ENCODE measurements at regions not wholly inside any gene's neighbourhood (a gene's known extent, or its start where the extent isn't known, plus 50 kb on each side); places are given as distances from the start of the nearest gene placed in this dataset.

DNA sequence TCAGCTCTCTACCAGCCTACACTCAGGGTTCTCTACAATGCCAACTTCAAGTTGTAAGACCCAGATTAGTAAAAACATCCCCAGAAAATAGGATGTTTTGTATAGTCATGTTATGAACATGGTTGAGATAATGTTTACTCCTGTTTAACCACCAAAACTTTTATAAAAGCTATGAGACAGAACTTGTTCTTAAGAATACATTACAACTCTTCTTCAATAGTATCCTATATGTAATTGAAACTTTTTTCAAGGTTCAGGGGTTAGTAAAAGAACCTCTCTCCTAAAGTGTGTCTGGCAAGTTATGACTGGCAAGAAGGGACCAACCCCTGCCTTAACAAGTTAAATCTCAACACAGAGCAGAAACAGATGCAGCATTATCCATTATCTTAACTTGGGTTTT is 118.8 kb upstream of the STK17B start:
- Histone ChIP-seq H3K79me1 (ENCODE audit: insufficient read depth, low read depth, low read length, poor library complexity, severe bottlenecking) (no peaks in the 10 kb centered on the region), H3K9ac (ENCODE audit: extremely low read depth, insufficient read length, low read length) (no peak overlapping the region)
- DNase-seq, result no peak

More for the DNA sequence above, 118.8 kb upstream of the STK17B start:
- no peak overlapping the region for H3K4me2 ChIP-seq (ENCODE audit: insufficient read depth, insufficient read length, low read length)
- Mint-ChIP-seq H3K4me3 (no peak overlapping the region), H3K9me3 (no peaks in the 10 kb centered on the region), H3K27me3 (ENCODE audit: low read depth) (no peaks in the 10 kb centered on the region), H3K36me3 (ENCODE audit: insufficient read depth in 1 of 3, low read depth in 3 of 3) (no peaks in the 10 kb centered on the region; a peak in 1 of 7 replicates), H3K27ac (no peak overlapping the region), H3K4me1 (no peaks in the 10 kb centered on the region)
- no peaks in the 10 kb centered on the region for H3K23me2 ChIP-seq (ENCODE audit: insufficient read length, low read depth, low read length, poor library complexity, severe bottlenecking)
- no peaks in the 10 kb centered on the region for H3K9me3 ChIP-seq (ENCODE audit: control insufficient read depth, low read depth, low read length)
- H2BK5ac ChIP-seq (ENCODE audit: insufficient read length, low read length), result no peak overlapping the region
- H2BK12ac ChIP-seq (ENCODE audit: insufficient read length, low read depth, low read length), result no peak overlapping the region
- no peak overlapping the region for H2BK15ac ChIP-seq (ENCODE audit: low read depth, low read length)
- H3K18ac ChIP-seq (ENCODE audit: insufficient read length, low read depth, low read length), result no peak overlapping the region
- no peak overlapping the region for H4K8ac ChIP-seq (replicated peaks; ENCODE audit: insufficient read length, low read depth, low read length)
- no peak overlapping the region for H2BK120ac ChIP-seq (ENCODE audit: low read depth, low read length, poor library complexity, severe bottlenecking)
- H2AFZ ChIP-seq (ENCODE audit: low read length), result no peak overlapping the region
- no peak overlapping the region for H3K4ac ChIP-seq (ENCODE audit: low read depth, low read length)
- no peaks in the 10 kb centered on the region for H4K20me1 ChIP-seq (ENCODE audit: control insufficient read depth, insufficient read depth, insufficient read length)
- no peaks in the 10 kb centered on the region for H3K4me1 ChIP-seq (ENCODE audit: insufficient read depth, low read length)
- no peak overlapping the region for H4K5ac ChIP-seq (ENCODE audit: insufficient read length, low read depth, low read length)
- H2BK20ac ChIP-seq (ENCODE audit: low read depth, low read length, poor library complexity, severe bottlenecking), result no peak overlapping the region
- H3K79me2 ChIP-seq (ENCODE audit: insufficient read depth, low read length), result no peaks in the 10 kb centered on the region
- no peak overlapping the region for H3K56ac ChIP-seq (ENCODE audit: insufficient read length, low read depth, low read length)
- no peaks in the 10 kb centered on the region for H3K27me3 ChIP-seq (ENCODE audit: insufficient read depth, low read length)
- H2AK5ac ChIP-seq (ENCODE audit: insufficient read length, low read length), result no peak overlapping the region
- H3T11ph ChIP-seq (ENCODE audit: low read length), result no peak overlapping the region
- no peak overlapping the region for H3K27ac ChIP-seq (ENCODE audit: insufficient read length, low read depth, low read length)
- TF ChIP-seq CTCF (conservative IDR thresholded peaks at IDR 0.05), result no peak
- no peak overlapping the region for H3K14ac ChIP-seq (ENCODE audit: insufficient read depth, low read length)
- H3K23ac ChIP-seq (ENCODE audit: insufficient read length, low read depth, low read length), result no peak overlapping the region
- no peak overlapping the region for H4K91ac ChIP-seq (ENCODE audit: insufficient read length, low read depth, low read length)

Measured in H9 (cell line).